D721Med (cell line): ENCODE measurements at regions not wholly inside any gene's neighbourhood (a gene's known extent, or its start where the extent isn't known, plus 50 kb on each side); places are given as distances from the start of the nearest gene placed in this dataset.

Experiments used
- DNase-seq: peaks from one replicate; pipeline ENCODE4 v3.0.0; 2011; ENCODE audit warnings: low spot score; ENCODE audit not compliant: insufficient read length
- FAIRE-seq: peaks from 2 replicates; lab custom pipeline; 2011; peaks lifted over from hg19 to GRCh38; lab: Jason Lieb, UNC
- TF ChIP-seq, protein P1 (sequence below): IDR thresholded peaks from 2 replicates; pipeline ENCODE4 v1.5.1; 2012; ENCODE audit warnings: mild to moderate bottlenecking, control low read depth; ENCODE audit not compliant: insufficient read depth; ENCODE audit errors: missing control alignments

DNA sequence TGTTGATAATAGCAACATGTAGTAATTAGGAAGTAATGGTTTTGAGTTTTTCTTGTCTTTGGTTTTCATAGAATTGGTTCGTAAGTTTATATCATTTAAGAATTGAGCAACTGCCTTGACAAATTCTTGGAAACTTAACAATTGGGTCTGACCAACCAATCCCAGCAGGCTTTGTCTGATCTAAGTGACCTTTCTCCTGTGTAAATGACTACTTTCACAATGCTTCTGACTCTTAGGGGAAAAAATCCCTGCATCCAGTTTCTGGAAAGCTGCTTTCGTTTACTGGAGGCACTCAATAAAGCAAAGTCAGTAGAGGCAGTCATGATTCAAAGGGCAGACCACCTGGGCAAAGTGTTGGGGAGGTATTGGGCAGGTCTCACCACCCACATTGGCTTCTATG lies 303.6 kb upstream of the FAM78B start:
- TF ChIP-seq, protein P1, sequence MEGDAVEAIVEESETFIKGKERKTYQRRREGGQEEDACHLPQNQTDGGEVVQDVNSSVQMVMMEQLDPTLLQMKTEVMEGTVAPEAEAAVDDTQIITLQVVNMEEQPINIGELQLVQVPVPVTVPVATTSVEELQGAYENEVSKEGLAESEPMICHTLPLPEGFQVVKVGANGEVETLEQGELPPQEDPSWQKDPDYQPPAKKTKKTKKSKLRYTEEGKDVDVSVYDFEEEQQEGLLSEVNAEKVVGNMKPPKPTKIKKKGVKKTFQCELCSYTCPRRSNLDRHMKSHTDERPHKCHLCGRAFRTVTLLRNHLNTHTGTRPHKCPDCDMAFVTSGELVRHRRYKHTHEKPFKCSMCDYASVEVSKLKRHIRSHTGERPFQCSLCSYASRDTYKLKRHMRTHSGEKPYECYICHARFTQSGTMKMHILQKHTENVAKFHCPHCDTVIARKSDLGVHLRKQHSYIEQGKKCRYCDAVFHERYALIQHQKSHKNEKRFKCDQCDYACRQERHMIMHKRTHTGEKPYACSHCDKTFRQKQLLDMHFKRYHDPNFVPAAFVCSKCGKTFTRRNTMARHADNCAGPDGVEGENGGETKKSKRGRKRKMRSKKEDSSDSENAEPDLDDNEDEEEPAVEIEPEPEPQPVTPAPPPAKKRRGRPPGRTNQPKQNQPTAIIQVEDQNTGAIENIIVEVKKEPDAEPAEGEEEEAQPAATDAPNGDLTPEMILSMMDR = no peak
- FAIRE-seq = no peak

DNA sequence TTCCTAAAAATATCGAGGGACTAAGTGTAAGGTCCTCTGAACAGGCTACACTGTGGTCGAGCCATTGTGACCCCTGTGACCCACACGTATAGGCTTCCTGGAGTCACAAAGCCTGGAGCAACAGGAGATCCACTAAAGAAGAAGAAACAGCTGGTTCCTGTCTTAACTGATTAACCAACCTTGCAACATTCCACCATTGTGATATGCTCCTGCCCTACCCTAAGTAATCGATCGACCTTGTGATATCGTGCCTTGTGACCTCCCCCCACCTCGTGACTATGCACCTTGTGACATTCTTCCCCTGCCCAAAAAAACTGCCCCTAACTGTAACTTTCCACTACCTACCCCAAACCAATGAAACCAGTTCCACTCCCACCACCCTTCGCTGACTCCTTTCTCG lies 304.6 kb upstream of the FAM78B start:
- FAIRE-seq (no peak), DNase-seq (no peak)
- TF ChIP-seq, protein P1 = no peak

More for the DNA sequence above, 303.6 kb upstream of the FAM78B start:
- DNase-seq = no peak

DNA sequence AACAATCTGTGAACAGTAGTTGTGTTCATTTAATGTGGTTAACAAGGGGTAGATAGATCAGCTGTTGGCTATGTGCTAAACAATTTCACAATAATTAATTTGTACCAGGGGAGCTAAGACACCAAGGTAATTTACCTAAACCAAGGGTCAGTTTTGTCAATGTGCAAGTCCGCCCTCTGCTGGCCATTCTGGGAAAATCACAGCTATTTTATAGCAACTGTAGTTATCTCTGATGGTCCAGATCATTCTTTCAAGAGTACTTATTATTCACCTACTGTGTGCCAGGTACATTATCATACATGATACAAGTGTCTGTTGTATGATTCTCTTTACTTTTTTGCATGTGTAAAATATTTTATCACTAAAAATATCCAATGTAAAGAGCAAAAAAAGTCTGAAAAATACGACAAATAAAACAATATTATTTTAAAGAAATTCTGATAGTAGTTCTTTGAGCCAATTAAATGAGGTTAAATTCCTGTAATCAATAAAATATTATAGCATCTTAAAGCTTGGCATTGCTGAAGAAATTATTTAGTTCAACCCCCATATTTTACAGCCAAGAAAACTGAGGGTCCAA lies 312.3 kb upstream of the FAM78B start:
- TF ChIP-seq, protein P1 = peak; percentile 95
- FAIRE-seq = peak; percentile 96
- DNase-seq = peak; percentile 24

- DNase-seq (no peak), FAIRE-seq (no peak)
- TF ChIP-seq, protein P1 = no peak
Measured at GRCh38 chr1:166484471-166484870, 317.7 kb upstream of the FAM78B start.

DNA sequence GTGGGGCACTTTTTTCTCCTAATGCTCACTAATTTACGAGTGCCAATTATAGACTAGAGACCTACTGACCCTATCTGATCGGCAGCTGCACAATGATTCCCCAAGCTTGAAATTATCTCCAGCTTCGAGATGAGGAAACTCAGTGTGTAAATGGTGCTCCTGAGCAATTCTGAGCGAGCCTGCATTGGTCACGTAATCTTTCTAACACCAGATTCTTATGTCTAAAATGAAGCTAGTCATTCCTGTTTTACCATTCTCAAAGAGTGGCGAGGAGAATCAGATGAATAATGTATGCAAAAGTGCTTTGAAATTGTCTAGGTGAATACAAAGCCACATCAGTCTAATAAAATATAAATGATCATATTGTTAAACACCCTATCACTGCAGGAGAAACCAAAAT lies 318.1 kb upstream of the FAM78B start:
- peak; percentile 41 for FAIRE-seq
- no peak for DNase-seq
- TF ChIP-seq, protein P1 = no peak

- DNase-seq (no peak), FAIRE-seq (peak; percentile 41)
- TF ChIP-seq, protein P1 = no peak
Measured at GRCh38 chr1:166485620-166486019, 318.8 kb upstream of the FAM78B start.

- TF ChIP-seq, protein P1 = no peak
- FAIRE-seq = no peak
- no peak for DNase-seq
Measured at GRCh38 chr1:166488327-166488726, 321.5 kb upstream of the FAM78B start.
